Panc1 (cell line): ENCODE measurements at regions not wholly inside any gene's neighbourhood (a gene's known extent, or its start where the extent isn't known, plus 50 kb on each side); places are given as distances from the start of the nearest gene placed in this dataset.

Source experiments
- CTCF ChIP-seq: fragments of 450-650 bp; IDR thresholded peaks from 2 replicates; pipeline ENCODE4 v1.5.1; 2017; ENCODE audit warnings: mild to moderate bottlenecking
- REST ChIP-seq, 2 experiments: IDR thresholded peaks; 2 replicates each; pipeline ENCODE4 v1.6.1; 2011 to 2012; ENCODE audit warnings: low read depth in 2 of 2, control low read depth in 1 of 2, low read length in 1 of 2, mild to moderate bottlenecking in 1 of 2, moderate library complexity in 1 of 2; ENCODE audit not compliant: insufficient read depth in 1 of 2
- SIN3A ChIP-seq: IDR thresholded peaks from 2 replicates; pipeline ENCODE4 v1.6.1; 2012; ENCODE audit warnings: low read depth, mild to moderate bottlenecking, low read length, moderate library complexity, borderline replicate concordance; ENCODE audit not compliant: insufficient read depth

- TF ChIP-seq SIN3A (no peak), CTCF (no peak), REST (IDR thresholded peaks at IDR 0.05; ENCODE audit: insufficient read depth in 1 of 2, low read depth in 2 of 2, low read length in 1 of 2) (no peak)
Measured at GRCh38 chr4:181365671-181366070, 877.5 kb upstream of the TENM3 start.
